ENCODE measurements at regions not wholly inside any gene's neighbourhood (a gene's known extent, or its start where the extent isn't known, plus 50 kb on each side); places are given as distances from the start of the nearest gene placed in this dataset.

DNA sequence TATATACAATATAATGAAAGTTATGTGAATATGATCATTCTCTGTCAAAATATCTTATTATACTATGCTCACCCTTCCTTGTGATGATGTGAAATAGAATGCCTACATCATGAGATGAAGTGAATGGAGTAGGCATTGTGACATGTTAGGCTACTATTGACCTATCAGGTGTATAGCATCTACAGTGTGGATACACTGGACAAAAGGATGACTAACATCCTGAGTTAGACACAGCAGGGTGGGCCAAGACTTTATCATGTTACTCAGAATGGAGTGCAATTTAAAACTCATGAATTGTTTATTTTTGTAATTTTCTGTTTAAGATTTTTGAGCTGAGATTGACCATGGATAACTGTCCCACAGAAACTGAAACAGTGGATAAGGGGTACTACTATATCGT is 53.4 kb upstream of the NAV3 start:
- DNase-seq (ENCODE audit: low read depth in 2 of 2) = no peak

DNA sequence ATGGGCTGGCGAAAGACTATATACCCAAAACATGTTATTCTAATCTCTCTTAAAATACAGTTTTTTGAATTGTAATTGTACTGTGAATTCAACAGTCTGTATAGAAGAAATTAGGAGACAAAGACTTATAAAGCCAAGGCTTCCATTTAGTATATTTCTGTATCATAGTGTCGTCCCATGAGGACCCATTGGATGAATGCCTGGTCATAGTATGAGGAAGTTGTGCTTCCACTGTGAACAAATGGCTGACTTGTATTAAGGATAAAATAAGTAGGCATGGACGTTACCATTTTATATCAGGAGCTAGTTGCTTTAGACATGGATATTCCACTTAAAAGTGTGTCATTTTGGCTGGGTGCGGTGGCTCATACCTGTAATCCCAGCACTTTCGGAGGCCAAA is 55.9 kb upstream of the NAV3 start:
- DNase-seq (ENCODE audit: low read depth in 2 of 2) = no peak

DNA sequence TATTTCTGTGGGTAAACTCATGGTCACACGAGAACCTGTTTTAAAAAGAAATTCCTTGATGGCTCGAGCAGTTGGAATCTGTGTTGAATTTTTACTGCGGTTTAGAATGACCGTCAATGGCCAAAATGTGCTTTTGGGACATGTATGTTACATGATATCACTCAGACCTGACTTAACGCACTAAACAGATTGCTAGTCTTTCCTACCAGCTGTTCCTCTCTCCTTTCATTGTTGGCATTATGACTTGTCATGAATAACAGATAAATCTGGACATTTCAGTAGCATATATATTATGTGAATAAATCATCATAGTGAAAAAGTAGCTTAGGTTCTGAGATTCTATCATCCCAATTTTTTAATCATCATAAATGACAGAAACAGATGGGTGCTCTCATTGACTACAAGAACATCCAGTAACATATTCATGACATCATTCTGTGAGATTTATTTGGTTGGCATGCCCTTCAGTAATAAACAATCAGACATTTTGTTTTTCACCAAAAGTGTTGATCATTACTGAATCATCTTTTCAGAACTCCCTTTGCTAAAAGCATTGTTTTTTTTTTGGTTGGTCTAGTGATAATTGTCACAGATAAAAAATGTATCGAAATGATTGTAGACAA is 57.9 kb upstream of the NAV3 start:
- DNase-seq (ENCODE audit: low read depth in 2 of 2) = no peak

DNA sequence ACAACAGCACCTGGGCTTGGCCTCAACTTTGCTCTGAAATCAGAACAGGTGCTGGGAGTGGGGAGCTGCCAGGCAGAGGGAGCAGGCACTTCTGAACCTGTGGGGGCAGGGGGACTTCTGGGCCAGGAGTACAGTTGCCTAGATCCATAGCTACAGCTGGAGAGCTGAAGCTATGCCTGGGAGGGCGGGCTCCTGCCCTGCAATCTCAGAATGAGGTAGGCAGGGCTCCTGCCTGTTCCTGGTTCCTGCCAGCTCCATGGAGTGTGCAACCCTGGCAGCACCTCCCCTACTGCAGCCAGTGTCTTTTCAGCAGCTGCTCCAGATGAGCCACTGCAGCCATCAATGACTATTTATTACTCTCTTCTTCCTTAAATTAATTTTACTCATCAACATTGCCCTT is 62.1 kb upstream of the NAV3 start:
- no peak for DNase-seq (ENCODE audit: low read depth in 2 of 2)

DNA sequence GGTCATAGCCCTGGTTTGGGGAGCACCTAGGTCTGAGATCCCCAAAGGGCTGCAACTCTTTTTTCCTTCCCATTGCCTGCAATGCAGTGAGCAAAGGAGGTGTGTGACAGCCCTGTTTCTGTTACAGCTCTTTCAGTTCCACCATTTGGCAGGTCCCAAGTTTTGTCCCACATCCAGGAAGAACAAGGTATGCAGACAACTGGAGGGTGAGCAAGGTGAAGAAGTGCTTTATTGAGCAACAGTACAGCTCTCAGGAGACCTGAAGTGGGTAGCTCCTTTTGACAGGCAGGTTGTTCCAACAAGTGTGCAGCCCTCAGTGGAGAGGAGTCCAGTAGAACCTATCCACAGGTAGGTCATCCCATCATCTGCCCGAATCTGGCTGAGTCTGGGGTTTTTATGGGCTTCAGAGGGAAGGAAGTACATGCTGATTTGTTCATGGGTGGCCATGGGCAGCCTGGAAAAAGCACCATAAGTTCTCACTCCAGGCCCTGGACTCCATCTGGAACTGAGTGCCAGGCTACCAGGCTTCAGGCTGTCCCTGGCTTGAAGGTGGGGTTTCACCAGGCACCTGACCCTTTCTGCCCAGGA is 62.8 kb upstream of the NAV3 start:
- no peak for DNase-seq (ENCODE audit: low read depth in 2 of 2)

DNA sequence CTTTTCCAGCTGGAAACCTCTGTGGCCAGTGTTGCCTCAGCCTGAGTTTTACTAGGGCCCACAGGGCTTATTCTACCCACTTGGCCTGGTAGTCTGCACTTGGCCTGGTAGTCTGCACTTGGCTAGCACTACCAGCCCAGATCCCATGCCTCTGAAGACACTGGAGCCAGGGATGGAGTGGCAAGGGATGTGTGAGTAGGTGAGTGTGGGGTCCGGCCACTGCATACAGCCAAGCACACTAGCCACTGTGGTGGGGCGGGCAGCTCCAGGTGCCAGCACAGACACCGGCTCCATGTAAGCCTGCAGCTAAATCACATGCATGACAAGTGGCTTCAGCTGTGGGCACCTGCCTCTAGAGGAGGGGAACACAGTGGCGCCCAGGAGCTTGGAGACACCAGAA is 63.4 kb upstream of the NAV3 start:
- no peak for DNase-seq (ENCODE audit: low read depth in 2 of 2)

DNA sequence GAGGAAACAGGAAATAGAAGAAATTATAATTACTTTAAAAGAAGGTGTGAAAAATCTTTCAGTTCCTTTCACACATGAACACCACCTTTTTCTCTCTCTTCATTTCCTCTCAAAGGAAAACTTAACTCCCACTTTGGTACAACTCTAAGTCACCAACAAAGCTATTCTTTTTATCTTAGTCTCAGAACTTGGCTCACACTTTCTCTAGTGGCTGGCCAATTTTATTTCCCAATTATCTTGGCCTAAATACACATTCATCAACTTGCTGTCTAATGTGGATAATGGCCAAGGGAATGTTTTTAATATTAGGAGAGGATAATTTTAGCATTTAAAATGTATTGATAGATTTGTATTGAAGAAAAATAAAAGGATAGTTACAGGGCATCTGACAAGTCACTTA is 64.5 kb upstream of the NAV3 start:
- no peak for DNase-seq (ENCODE audit: low read depth in 2 of 2)

DNA sequence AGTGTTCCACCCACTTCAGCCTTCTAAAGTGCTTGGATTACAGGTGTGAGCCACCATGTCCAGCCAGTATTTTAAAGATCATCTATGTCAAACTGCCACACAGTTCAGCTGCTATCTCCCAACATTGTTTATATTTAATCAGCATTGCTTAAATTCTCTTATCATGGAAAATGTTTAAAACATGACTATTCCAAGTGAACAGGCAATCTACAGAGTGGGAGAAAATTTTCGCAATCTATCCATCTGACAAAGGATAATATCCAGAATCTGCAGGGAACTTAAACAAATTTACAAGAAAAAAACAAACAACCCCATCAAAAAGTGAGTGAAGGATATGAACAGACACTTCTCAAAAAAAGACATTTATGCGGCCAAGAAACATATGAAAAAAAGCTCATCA is 69.4 kb upstream of the NAV3 start:
- DNase-seq (ENCODE audit: low read depth in 2 of 2) = no peak

DNA sequence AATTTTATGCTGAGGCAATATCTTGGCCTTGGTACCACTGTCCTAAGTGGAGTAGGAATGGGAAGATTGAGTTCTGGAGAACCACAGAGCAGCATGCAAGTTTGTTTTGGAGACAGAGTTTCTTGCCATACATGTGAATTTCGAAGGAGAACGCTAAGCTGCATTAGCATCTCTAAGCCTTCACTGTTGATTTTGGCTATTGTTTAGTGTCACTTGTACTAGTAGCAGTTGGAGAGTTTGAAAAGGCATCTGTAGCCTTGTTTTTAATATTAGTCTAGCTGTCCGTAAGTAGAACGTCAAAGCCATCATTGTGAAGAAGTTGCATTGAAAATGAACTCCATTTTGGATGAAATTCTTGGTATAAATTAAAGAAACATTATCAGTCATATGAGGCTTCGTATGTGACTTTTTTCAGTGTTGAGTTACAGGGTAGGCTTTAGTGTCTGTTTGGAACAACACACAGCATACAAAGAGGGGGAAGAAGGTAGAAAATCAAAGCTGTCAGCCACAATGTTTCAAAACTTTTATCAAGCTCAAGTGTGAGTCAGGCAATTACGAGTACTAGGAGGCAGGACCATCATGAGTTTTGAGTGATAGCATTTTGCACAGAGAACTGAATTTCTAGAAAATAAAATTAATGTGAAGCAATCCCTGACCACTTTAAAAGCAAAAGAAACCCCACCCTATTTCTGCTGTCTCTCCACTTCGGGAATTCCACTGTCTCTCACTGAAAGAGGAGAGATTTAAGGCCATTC is 70.2 kb upstream of the NAV3 start:
- DNase-seq (ENCODE audit: low read depth in 2 of 2) = no peak

DNA sequence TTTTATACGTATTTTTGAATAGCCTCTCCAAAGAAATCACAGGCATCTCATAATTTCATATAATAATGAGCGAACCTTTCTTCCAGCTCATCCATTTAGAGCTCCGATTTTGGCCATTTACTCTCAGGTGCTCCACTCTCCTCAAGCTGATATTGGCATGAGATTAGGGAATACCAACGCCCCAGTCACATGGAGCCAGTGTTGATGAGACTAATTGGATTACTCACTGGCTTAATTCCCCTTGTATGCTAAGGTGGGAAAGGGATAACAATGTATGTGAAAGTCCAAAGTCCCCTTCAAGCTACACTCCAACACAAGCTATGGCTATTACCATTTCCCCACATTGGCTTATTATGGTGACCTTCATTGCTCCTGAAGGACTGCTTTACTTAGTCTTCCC is 76.6 kb upstream of the NAV3 start:
- DNase-seq (ENCODE audit: low read depth in 2 of 2) = no peak

DNA sequence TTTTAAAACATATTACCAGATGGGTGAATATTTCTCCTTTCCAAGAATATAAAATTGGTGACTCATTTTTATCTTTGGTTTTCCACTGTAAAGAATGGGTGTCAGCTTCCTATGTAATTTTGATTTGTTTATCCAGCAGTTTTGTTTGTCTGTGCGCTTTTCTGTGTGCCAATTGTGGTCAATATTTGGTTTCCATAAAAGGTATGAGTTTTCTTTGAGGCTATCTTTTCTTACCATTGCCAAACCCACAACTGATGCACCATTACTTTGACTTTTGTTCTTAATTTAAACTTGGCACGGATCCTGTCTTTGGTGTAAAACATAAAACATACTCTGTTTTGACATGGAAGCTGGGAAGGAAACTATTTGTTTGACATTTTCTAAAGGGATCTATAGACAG is 78.8 kb upstream of the NAV3 start:
- no peak for DNase-seq (ENCODE audit: low read depth in 2 of 2)

DNA sequence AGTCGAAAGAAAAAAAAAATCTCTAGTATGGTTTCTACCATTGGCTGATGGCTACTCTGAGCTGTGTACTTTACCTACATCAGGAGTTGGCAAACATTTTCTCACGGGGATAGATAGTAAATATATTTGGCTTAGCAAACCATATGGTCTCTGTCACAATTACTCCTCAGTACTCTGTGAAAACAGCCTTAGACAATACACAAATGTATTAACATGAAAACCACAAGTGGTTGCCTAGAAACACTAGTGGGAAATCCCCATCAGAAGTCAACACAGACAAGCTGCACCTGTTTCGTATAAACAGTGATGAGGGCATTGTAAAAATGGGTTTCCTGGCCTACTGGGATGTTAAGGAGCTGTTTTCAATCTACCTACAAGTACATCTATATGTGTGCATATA is 84.6 kb upstream of the NAV3 start:
- DNase-seq (ENCODE audit: low read depth in 2 of 2) = no peak

DNA sequence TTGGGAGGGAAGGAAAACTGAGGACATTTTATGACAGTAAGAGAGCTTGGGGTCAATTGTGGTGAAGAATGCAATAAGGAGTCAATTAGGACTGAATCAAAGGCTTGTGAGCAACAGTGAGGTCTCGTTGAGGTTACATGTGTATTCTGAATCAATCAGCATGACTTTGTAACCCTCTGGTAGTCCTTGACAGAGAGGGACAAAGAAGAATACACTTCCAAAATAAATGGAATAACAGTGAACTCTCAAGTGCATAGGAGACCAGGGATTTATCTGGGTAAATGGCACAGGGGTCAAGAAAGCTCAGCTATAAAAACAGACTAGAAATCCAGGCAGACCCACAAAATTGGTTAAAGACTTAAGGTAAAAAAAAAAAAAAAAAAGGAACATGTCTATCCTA is 85.1 kb upstream of the NAV3 start:
- no peak for DNase-seq (ENCODE audit: low read depth in 2 of 2)

DNA sequence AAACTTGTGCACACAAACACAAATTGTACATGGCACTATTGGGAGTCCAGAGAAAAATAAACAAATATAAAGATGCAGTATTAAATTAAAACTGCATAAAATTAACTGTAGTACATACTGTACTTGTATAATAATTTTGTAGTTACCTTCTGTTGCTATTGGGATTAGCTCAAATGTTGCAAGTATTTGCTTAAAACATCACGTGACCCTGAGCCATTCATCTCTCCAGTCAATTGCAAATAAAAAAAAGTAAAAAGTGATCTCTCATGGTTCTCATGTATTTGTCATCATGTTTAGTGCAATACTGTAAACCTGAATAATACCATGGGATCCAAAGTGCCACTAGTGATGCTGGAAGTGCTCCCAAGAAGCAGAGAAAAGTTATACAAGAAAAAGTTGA is 88.1 kb upstream of the NAV3 start:
- DNase-seq (ENCODE audit: low read depth in 2 of 2) = no peak

DNA sequence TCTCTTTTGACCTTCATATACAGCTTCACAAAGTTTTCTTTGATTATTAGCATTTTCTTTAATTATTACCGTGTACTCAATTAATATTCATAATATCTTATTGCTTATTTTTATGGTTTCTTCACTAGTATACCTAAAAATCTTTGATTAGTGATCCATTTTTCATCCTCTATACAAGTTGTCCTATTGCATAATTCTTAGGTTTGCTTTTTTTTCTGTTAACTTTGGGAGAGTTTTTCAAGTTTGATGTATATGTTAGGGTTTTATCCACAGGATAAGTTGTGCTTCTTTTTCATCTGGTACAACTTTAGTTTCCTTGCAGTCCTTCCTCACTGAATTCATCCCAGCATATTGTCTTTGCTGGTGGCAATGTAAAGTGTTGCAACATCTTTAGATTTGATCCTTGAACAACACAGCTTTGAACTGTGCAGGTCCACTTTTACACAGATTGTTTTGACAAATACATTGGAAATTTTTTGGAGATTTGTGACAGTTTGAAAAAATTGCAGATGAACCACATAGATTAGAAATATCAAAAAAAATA is 88.6 kb upstream of the NAV3 start:
- DNase-seq (ENCODE audit: low read depth in 2 of 2) = no peak

DNA sequence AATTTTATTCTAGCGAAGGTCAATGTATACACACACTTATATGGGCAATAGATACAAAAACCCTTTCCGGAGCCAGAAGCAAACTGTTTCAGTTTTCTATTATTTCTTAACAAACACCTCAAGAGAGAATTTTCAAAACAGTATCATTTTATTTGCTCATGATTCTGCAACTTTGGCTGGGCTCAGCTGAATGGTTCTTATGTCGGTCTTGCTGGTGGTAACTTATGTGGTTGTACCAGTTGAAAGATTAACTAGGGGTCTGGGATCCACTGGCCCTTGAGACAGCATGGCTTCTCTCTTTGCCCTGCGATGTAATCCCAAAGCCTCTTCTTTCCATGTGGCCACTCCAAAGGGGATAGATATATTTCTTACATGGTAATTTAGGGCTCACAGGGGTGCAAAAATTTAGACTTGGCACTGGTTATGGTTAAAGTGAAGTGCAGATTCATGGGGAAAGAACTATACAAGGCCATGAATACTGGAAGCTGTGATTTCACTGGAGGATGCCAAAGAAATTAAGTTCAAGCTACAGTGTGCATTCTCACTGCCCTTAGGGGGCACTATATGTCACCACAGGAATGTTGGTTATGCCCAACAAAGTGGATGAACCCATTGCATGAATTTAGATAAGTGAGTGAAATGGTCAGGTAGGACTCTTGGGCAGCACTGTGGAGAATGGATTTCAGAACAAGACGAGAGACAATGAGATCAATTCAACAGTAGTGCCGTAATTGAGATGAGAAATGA is 94.3 kb upstream of the NAV3 start:
- DNase-seq (ENCODE audit: low read depth in 2 of 2) = no peak

DNA sequence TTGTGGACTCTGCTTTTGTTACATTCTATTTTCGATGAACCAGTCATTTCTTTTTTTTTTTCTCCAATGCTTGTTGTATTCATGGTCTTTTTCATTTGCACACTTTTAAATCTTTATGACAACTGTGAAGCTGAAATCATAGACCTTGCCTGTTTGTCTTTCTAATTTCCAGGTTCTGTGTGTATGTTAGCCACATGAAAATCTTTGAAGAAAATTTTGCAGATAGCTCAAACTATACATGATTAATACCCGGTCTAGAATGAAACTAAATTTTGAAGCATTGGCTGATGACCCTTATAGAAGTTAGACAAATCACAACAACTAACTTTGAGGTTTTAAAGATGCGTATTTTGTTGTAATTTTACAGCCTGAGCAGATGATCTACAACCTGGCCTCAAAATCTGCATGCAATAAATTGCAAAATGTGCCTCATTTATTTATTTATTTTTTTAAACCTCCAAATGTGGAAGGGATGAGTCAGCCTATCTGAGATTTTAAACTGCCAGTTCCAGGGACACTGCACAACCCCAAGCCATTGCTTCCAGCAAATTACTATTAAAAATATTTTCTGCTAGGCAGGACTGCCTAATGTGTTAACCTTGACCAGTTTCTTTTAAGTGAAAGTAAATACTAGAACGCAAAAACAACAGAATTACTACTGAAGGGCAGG is 96.3 kb upstream of the NAV3 start:
- DNase-seq (ENCODE audit: low read depth in 2 of 2) = no peak

DNA sequence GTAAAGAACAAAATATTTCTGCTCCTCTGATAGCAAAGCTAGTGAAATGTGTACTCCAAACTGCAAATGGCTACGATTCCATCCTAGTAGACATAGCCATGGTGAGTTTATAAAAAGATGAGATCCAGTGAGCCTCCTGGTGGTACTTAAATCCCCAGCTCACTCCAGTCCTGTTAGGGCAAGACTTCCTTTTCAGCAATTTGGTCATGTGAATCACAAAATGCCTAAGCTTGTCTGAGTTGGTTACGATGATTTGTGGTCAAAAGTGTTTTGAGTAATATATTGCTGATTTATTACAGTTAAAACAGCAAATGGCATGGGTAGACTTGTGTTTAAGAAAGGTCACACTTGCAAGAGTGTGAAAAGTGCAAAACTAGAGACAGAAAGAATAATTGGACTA is 102.7 kb upstream of the NAV3 start:
- no peak for DNase-seq (ENCODE audit: low read depth in 2 of 2)

DNA sequence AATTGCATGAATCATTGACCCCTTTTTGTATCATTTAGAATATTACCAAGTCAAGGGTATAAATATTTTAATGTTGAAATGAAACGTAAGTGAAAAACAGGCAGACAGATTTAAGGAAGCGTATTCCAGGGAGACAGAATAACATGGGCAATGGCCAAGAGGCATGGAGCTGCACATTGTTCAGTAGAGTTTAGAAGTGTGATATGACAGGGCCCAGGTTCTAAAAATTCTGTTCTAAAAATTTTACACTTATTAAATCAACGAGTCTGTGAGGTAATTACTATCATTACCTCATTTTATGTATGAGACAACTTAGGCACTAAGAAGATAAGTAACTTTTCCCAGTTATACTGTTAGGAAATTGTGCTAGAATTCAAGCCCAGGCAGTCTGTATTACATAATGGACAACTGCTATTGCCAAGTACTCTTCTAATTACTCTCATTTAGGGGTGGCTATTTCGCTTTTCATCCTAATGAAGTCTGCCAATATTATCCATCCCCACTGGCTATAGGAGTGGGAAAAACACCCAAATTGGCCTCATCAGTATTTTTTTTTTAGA is 103.2 kb upstream of the NAV3 start:
- DNase-seq (ENCODE audit: low read depth in 2 of 2) = no peak

DNA sequence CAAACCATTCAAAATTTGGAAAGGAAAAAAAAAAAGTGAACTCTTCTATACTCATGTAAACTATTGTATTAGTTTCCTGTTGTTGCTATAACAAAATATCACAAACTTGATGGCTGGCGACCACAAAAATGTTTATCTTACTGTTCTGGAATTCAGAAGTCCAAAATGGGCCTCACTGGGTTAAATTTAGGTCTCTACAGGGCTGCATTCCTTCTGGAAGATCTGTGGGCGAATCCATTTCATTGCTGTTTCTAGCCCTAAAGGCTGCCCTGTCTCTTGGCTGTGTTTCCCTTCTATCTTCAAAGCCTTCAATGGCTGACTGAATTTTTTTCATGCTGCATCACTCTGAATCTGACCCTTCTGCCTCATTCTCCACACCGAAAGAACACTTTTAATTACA is 105.1 kb upstream of the NAV3 start:
- DNase-seq (ENCODE audit: low read depth in 2 of 2) = no peak

DNA sequence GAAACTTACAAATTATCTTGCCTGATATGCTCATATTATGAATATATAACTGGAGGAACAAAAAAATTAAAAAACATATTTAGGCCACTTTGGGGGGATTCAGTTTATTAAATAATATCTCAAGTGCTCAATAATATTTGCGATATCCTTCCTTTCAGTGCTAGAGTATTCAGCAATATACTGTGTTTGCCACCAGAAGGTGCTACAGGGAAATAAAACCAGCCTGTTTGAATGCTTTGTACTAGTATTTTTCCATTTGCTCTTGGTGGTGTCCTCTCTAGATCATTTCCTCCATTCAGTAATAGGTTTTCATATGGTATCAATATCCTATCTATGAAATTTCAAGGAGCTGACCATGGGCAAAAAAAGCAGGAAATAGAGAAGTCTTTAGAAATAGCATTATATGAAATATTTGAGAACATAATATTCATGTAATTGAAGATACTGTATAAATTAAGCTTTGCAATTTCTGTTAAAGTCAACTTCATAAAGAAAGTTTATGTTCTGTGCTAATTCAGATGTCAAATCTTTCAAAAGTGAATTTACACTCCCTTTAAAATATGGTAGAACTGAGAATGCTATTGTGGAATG is 106.2 kb upstream of the NAV3 start:
- DNase-seq (ENCODE audit: low read depth in 2 of 2) = no peak

Measured in stimulated activated CD8-positive, alpha-beta memory T cell treated with anti-CD3 and anti-CD28 coated beads, Interleukin-15, amount 100 ng/mL, for 48 hours (primary cell).